HCT116 (cell line): ENCODE measurements at regions not wholly inside any gene's neighbourhood (a gene's known extent, or its start where the extent isn't known, plus 50 kb on each side); places are given as distances from the start of the nearest gene placed in this dataset.

ENCODE experiments used
- ATAC-seq: fragments of 200-7000 bp; cut with Tn5 transposase; 2 replicates; pipeline ENCODE4 v1.9.1; 2020; ENCODE audit warnings: mild to moderate bottlenecking, moderate library complexity
- BruUV-seq: library from RNA; stranded (reverse); fragments of 400-500 nt; replicated peaks from 2 replicates; lab custom pipeline; 2021; lab: Mats Ljungman, UMichigan
- CTCF ChIA-PET: fragments of 300-600 bp; sonication (Branson Sonifier 250); formaldehyde crosslinking; loops from one replicate; lab custom pipeline; 2021; ENCODE audit warnings: antibody characterized with exemption; lab: Charles Lee
- POLR2A ChIA-PET: fragments of 300-600, 350-600 bp; sonication (Branson Sonifier 250); formaldehyde crosslinking; loops from one replicate; lab custom pipeline; 2021; ENCODE audit warnings: antibody characterized with exemption; lab: Charles Lee
- RAD21 ChIA-PET, 2 experiments: fragments of 300-600 bp; sonication (Branson Sonifier 250); formaldehyde crosslinking; loops; one replicate each; lab custom pipeline; 2023; ENCODE audit warnings: low total read pairs in 2 of 2; ENCODE audit not compliant: uncharacterized antibody in 2 of 2, unreplicated experiment in 2 of 2, low non-redundant PET in 1 of 2; lab: Charles Lee
- DNase-seq: peaks from one replicate; pipeline ENCODE4 v3.0.0-alpha.2; 2010; ENCODE audit warnings: low read depth, low spot score
- H2AFZ ChIP-seq: fragments of 200-600 bp; shearing (Covaris generic), sonication (generic); 2 replicates; pipeline ENCODE4 v1.6.1; 2017; ENCODE audit warnings: low read depth, mixed run types, mixed read lengths, antibody characterized with exemption, low read length; ENCODE audit not compliant: poor library complexity, severe bottlenecking
- H3K27ac ChIP-seq: 2 replicates; pipeline ENCODE4 v1.5.1; 2012; ENCODE audit warnings: low read depth, low read length
- H3K27me3 ChIP-seq: fragments of 200-600 bp; sonication (generic); 2 replicates; pipeline ENCODE4 v1.6.1; 2016; ENCODE audit warnings: mixed run types, low read length, mixed read lengths; ENCODE audit not compliant: insufficient read depth
- H3K36me3 ChIP-seq, 2 experiments: fragments of 200-500 bp in 1 of 2; fragments of 200-600 bp in 1 of 2; sonication (Bioruptor generic) in 1 of 2; sonication (generic) in 1 of 2; 2 replicates each; pipeline versions ENCODE4 v1.5.1 to v1.6.1; 2014 to 2016; ENCODE audit warnings: low read length in 2 of 2, inconsistent platforms in 1 of 2, mixed read lengths in 1 of 2, mixed run types in 1 of 2; ENCODE audit not compliant: insufficient read depth in 2 of 2, control insufficient read depth in 1 of 2
- H3K4me1 ChIP-seq, 2 experiments: fragments of 200-600 bp in 1 of 2; sonication (generic) in 1 of 2; 2 replicates each; pipeline versions ENCODE4 v1.5.1 to v1.6.1; 2012 to 2017; ENCODE audit warnings: low read length in 2 of 2, inconsistent platforms in 1 of 2, mild to moderate bottlenecking in 1 of 2, mixed read lengths in 1 of 2, mixed run types in 1 of 2, moderate library complexity in 1 of 2; ENCODE audit not compliant: insufficient read depth in 2 of 2, control insufficient read depth in 1 of 2
- H3K4me2 ChIP-seq: fragments of 200-600 bp; sonication (generic); 2 replicates; pipeline ENCODE4 v1.6.1; 2017; ENCODE audit warnings: mixed run types, low read length, mixed read lengths
- H3K4me3 ChIP-seq, 2 experiments: fragments of 200-600 bp in 1 of 2; sonication (generic) in 1 of 2; replicated peaks in 1 of 2; 2 replicates each; pipeline ENCODE4 v1.5.1; 2011 to 2016; ENCODE audit warnings: low read length in 2 of 2, control low read depth in 1 of 2, low read depth in 1 of 2, mild to moderate bottlenecking in 1 of 2, mixed read lengths in 1 of 2, mixed run types in 1 of 2
- H3K79me2 ChIP-seq: fragments of 200-600 bp; sonication (generic); 2 replicates; pipeline ENCODE4 v1.6.1; 2017; ENCODE audit warnings: mild to moderate bottlenecking, mixed run types, low read length, moderate library complexity, mixed read lengths; ENCODE audit not compliant: insufficient read depth
- H3K9ac ChIP-seq: fragments of 200-600 bp; sonication (generic); 2 replicates; pipeline ENCODE4 v1.6.1; 2016; ENCODE audit warnings: low read length, mixed read lengths
- H3K9me2 ChIP-seq: fragments of 200-600 bp; sonication (generic), shearing (Covaris generic); 2 replicates; pipeline ENCODE4 v1.6.1; 2017; ENCODE audit warnings: mixed run types, mild to moderate bottlenecking, moderate library complexity; ENCODE audit not compliant: insufficient read depth
- H3K9me3 ChIP-seq, 2 experiments: fragments of 200-500 bp in 1 of 2; fragments of 200-600 bp in 1 of 2; sonication (Bioruptor generic) in 1 of 2; sonication (generic) in 1 of 2; 2 replicates each; pipeline ENCODE4 v1.6.1; 2014 to 2017; ENCODE audit warnings: low read length in 2 of 2, mixed read lengths in 2 of 2, inconsistent platforms in 1 of 2, low read depth in 1 of 2, mild to moderate bottlenecking in 1 of 2, mixed run types in 1 of 2, moderate library complexity in 1 of 2; ENCODE audit not compliant: control insufficient read depth in 1 of 2, insufficient read depth in 1 of 2
- H4K20me1 ChIP-seq: fragments of 200-600 bp; sonication (generic), shearing (Covaris generic); 2 replicates; pipeline ENCODE4 v1.6.1; 2017; ENCODE audit warnings: mixed run types, mild to moderate bottlenecking, moderate library complexity; ENCODE audit not compliant: insufficient read depth
- ATF3 ChIP-seq: IDR thresholded peaks from 2 replicates; pipeline ENCODE4 v1.6.1; 2012
- CEBPB ChIP-seq: IDR thresholded peaks from 2 replicates; pipeline ENCODE4 v1.6.1; 2012; ENCODE audit warnings: low read depth
- EGR1 ChIP-seq: IDR thresholded peaks from 2 replicates; pipeline ENCODE4 v1.6.1; 2012; ENCODE audit warnings: low read depth
- ELF1 ChIP-seq: IDR thresholded peaks from 2 replicates; pipeline ENCODE4 v1.6.1; 2012; ENCODE audit warnings: low read depth, borderline replicate concordance
- EZH2phosphoT487 ChIP-seq: fragments of 200-600 bp; IDR thresholded peaks from 2 replicates; pipeline ENCODE4 v1.6.1; 2018; ENCODE audit warnings: antibody characterized with exemption, borderline replicate concordance
- JUND ChIP-seq: IDR thresholded peaks from 2 replicates; pipeline ENCODE4 v1.6.1; 2012
- MAX ChIP-seq: IDR thresholded peaks from 2 replicates; pipeline ENCODE4 v1.6.1; 2012
- POLR2A ChIP-seq: IDR thresholded peaks from 2 replicates; pipeline ENCODE4 v1.7.0; 2011; ENCODE audit warnings: borderline replicate concordance; ENCODE audit not compliant: insufficient read depth, insufficient read length; ENCODE audit errors: extremely low read depth
- TCF7L2 ChIP-seq: IDR thresholded peaks from 2 replicates; pipeline ENCODE4 v1.7.0; 2011; ENCODE audit warnings: borderline replicate concordance, inconsistent platforms; ENCODE audit not compliant: insufficient read depth, insufficient read length; ENCODE audit errors: extremely low read depth
- YY1 ChIP-seq: IDR thresholded peaks from 2 replicates; pipeline ENCODE4 v1.6.1; 2011; ENCODE audit warnings: low read length, low read depth, moderate library complexity, mild to moderate bottlenecking; ENCODE audit not compliant: insufficient replicate concordance; ENCODE audit errors: extremely low read depth
- ZBTB33 ChIP-seq: IDR thresholded peaks from 2 replicates; pipeline ENCODE4 v1.6.1; 2011; ENCODE audit warnings: mild to moderate bottlenecking, low read length, moderate library complexity; ENCODE audit not compliant: insufficient replicate concordance; ENCODE audit errors: extremely low read depth
- ZNF274 ChIP-seq: fragments of 200-500 bp; sonication (Bioruptor generic); IDR thresholded peaks from 2 replicates; pipeline ENCODE4 v1.6.1; 2014; ENCODE audit warnings: mild to moderate bottlenecking, low read depth, low read length, inconsistent platforms
- intact Hi-C: fragments of 100-400 bp; cut with micrococcal nuclease; formaldehyde crosslinking; loops from 2 replicates; pipeline ENCODE4 v1.10.0; 2022

DNA sequence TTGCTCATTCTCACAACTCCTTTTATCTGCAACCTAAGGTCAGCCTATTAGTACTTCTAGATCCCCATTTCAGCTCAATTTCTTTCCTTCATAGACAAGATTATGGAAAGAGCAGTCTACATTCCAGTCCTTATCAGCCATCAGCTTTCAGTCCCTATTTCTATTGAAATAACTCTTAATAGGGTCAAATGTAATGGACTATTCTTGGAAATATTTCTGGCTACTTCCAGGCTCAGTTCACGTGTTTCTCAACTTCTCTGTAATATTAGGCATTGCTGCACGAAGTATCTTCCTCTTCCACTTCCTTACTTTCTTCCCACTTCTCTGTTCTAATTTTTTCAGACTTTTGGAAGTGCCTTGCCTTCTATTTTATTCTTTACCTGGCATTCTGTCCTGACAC, 232.9 kb upstream of the USP25 start:
- H3K27ac ChIP-seq = no peak overlapping the region
- H3K79me2 ChIP-seq = no peaks in the 10 kb centered on the region
- no peak overlapping the region for H3K4me3 ChIP-seq
- RAD21 ChIA-PET = no interaction called here
- no peaks in the 10 kb centered on the region for H3K36me3 ChIP-seq
- no peak overlapping the region for H3K4me2 ChIP-seq
- H3K9me3 ChIP-seq = 0 out of 4 replicates have a peak, but pooled peaks cover 0 to under 1% of the 10 kb centered on the region in 2 experiments
- POLR2A ChIA-PET = no interaction called here
- no peaks in the 10 kb centered on the region for H4K20me1 ChIP-seq
- H2AFZ ChIP-seq = no peak overlapping the region
- no peaks in the 10 kb centered on the region for H3K27me3 ChIP-seq
- intact Hi-C loops = no loop called here
- H3K4me1 ChIP-seq = no peaks in the 10 kb centered on the region
- ATAC-seq (no peak), DNase-seq (no peak)
- H3K9ac ChIP-seq = no peak overlapping the region
- TF ChIP-seq ELF1 = no peak
- TF ChIP-seq ZBTB33 = no peak
- no peak for TF ChIP-seq ZNF274
- TF ChIP-seq JUND = no peak
- no peak for TF ChIP-seq POLR2A
- TF ChIP-seq EGR1 = no peak
- TF ChIP-seq EZH2phosphoT487 = no peak
- no peak for TF ChIP-seq ATF3
- no peak for TF ChIP-seq MAX
- TF ChIP-seq TCF7L2 = no peak
- TF ChIP-seq YY1 = no peak
- TF ChIP-seq CEBPB = no peak
- no peaks in the 10 kb centered on the region for H3K9me2 ChIP-seq
- CTCF ChIA-PET = no interaction called here
- no TSS peak for BruUV-seq
